SK-N-SH (cell line): ENCODE measurements at regions not wholly inside any gene's neighbourhood (a gene's known extent, or its start where the extent isn't known, plus 50 kb on each side); places are given as distances from the start of the nearest gene placed in this dataset.

Source experiments
- CTCF ChIA-PET: fragments of 300-600, 350-600 bp; formaldehyde crosslinking; extraction: SDS; loops from one replicate; lab custom pipeline; 2021; lab: Yijun Ruan, JAX
- POLR2A ChIA-PET: fragments of 350-600 bp; sonication (Branson Sonifier 250); formaldehyde crosslinking; extraction: SDS; loops from one replicate; lab custom pipeline; 2020; ENCODE audit warnings: antibody characterized with exemption, inconsistent platforms; lab: Yijun Ruan, JAX
- DNase-seq: peaks from one replicate; pipeline ENCODE4 v3.0.0; 2012
- H2AFZ ChIP-seq: fragments of 200-600 bp; sonication (generic); 2 replicates; pipeline ENCODE4 v1.8.1; 2016; ENCODE audit warnings: antibody characterized with exemption, mild to moderate bottlenecking, low read depth
- H3F3A ChIP-seq: fragments of 200-600 bp; sonication (generic); replicated peaks from 2 replicates; pipeline ENCODE3; 2016; ENCODE audit warnings: antibody characterized with exemption, mild to moderate bottlenecking; ENCODE audit not compliant: insufficient read depth
- H3K27ac ChIP-seq, 2 experiments: fragments of 200-500 bp in 1 of 2; fragments of 200-600 bp in 1 of 2; sonication (Bioruptor generic) in 1 of 2; sonication (generic), shearing (Covaris generic) in 1 of 2; 2 replicates each; pipeline versions ENCODE4 v1.5.1 to v1.6.1; 2014 to 2016; ENCODE audit warnings: low read depth in 2 of 2, inconsistent platforms in 1 of 2, low read length in 1 of 2, mild to moderate bottlenecking in 1 of 2, mixed read lengths in 1 of 2
- H3K27me3 ChIP-seq: fragments of 200-600 bp; sonication (generic), shearing (Covaris generic); 2 replicates; pipeline ENCODE4 v1.6.1; 2016; ENCODE audit warnings: mixed run types; ENCODE audit not compliant: insufficient read depth
- H3K36me3 ChIP-seq, 2 experiments: fragments of 200-500 bp in 1 of 2; fragments of 200-600 bp in 1 of 2; sonication (Bioruptor generic) in 1 of 2; sonication (generic) in 1 of 2; replicated peaks in 1 of 2; 2 replicates each; pipeline versions ENCODE3 to v1.5.1; 2014 to 2016; ENCODE audit warnings: low read length in 1 of 2, mild to moderate bottlenecking in 1 of 2; ENCODE audit not compliant: insufficient read depth in 2 of 2, control insufficient read depth in 1 of 2
- H3K4me1 ChIP-seq, 2 experiments: fragments of 200-500 bp in 1 of 2; fragments of 200-600 bp in 1 of 2; sonication (Bioruptor generic) in 1 of 2; sonication (generic), shearing (Covaris generic) in 1 of 2; 2 replicates each; pipeline versions ENCODE4 v1.5.1 to v1.6.1; 2014 to 2016; ENCODE audit warnings: low read depth in 1 of 2, low read length in 1 of 2, mixed run types in 1 of 2; ENCODE audit not compliant: insufficient read depth in 2 of 2, control insufficient read depth in 1 of 2
- H3K4me2 ChIP-seq: fragments of 200-600 bp; sonication (generic), shearing (Covaris generic); 2 replicates; pipeline ENCODE4 v1.6.1; 2017; ENCODE audit warnings: mixed run types
- H3K4me3 ChIP-seq, 2 experiments: fragments of 200-500 bp in 1 of 2; fragments of 200-600 bp in 1 of 2; sonication (Bioruptor generic) in 1 of 2; sonication (generic), shearing (Covaris generic) in 1 of 2; 2 replicates each; pipeline versions ENCODE4 v1.5.1 to v1.8.1; 2014 to 2016; ENCODE audit warnings: low read depth in 2 of 2, inconsistent platforms in 1 of 2, low read length in 1 of 2, mild to moderate bottlenecking in 1 of 2, mixed read lengths in 1 of 2, moderate library complexity in 1 of 2
- H3K79me2 ChIP-seq: fragments of 200-600 bp; sonication (generic); 2 replicates; pipeline ENCODE4 v1.8.1; 2017; ENCODE audit warnings: mild to moderate bottlenecking; ENCODE audit not compliant: insufficient read depth
- H3K9ac ChIP-seq: fragments of 200-600 bp; sonication (generic); 2 replicates; pipeline ENCODE4 v1.6.1; 2017; ENCODE audit warnings: mixed run types
- H3K9me2 ChIP-seq: fragments of 200-600 bp; sonication (generic); 2 replicates; pipeline ENCODE4 v1.6.1; 2017; ENCODE audit warnings: mixed run types
- H3K9me3 ChIP-seq: fragments of 200-600 bp; sonication (generic); 2 replicates; pipeline ENCODE4 v1.6.1; 2017; ENCODE audit warnings: mixed run types, mild to moderate bottlenecking, moderate library complexity
- H4K20me1 ChIP-seq: fragments of 200-600 bp; sonication (generic); 2 replicates; pipeline ENCODE4 v1.6.1; 2017; ENCODE audit warnings: mild to moderate bottlenecking, mixed run types; ENCODE audit not compliant: insufficient read depth
- ELF1 ChIP-seq: IDR thresholded peaks from 2 replicates; pipeline ENCODE4 v1.4.0; 2012
- EZH2phosphoT487 ChIP-seq: fragments of 200-600 bp; sonication (generic); IDR thresholded peaks from 2 replicates; pipeline ENCODE4 v1.6.1; 2017; ENCODE audit warnings: low read depth, mixed run types, mild to moderate bottlenecking, antibody characterized with exemption, moderate library complexity, borderline replicate concordance
- GATA2 ChIP-seq: sonication (generic); formaldehyde crosslinking; IDR thresholded peaks from 2 replicates; pipeline ENCODE4 v1.5.0; 2020; ENCODE audit warnings: mild to moderate bottlenecking, missing genetic modification reagents
- MXI1 ChIP-seq: IDR thresholded peaks from 2 replicates; pipeline ENCODE4 v1.6.1; 2012; ENCODE audit warnings: mild to moderate bottlenecking, low read depth, low read length, improper control_type of control experiment
- NRF1 ChIP-seq: IDR thresholded peaks from 2 replicates; pipeline ENCODE4 v1.6.1; 2012; ENCODE audit warnings: low read depth, mild to moderate bottlenecking, low read length
- POLR2AphosphoS5 ChIP-seq: IDR thresholded peaks from 2 replicates; pipeline ENCODE4 v1.6.1; 2012; ENCODE audit warnings: low read depth, low read length
- RCOR1 ChIP-seq: fragments of 150-350 bp; IDR thresholded peaks from 2 replicates; pipeline ENCODE4 v1.6.1; 2017; ENCODE audit warnings: antibody characterized with exemption, low read length
- TEAD4 ChIP-seq: IDR thresholded peaks from 2 replicates; pipeline ENCODE4 v1.4.0; 2012; ENCODE audit warnings: mild to moderate bottlenecking, borderline replicate concordance; ENCODE audit not compliant: insufficient read depth
- YY1 ChIP-seq: IDR thresholded peaks from 2 replicates; pipeline ENCODE4 v1.4.0; 2012; ENCODE audit warnings: low read depth, mild to moderate bottlenecking
- ZBTB33 ChIP-seq: IDR thresholded peaks from 2 replicates; pipeline ENCODE4 v1.4.0; 2012; ENCODE audit warnings: low read depth, borderline replicate concordance
- WGBS: methylation state at CpG from one replicate; pipeline ENCODE4 v1.1.6; 2017; ENCODE audit warnings: low lambda C conversion rate; 5-methylcytosine and 5-hydroxymethylcytosine counted together

- no peak for DNase-seq
- H3K4me3 ChIP-seq: no peak overlapping the region
- ChIA-PET CTCF (interaction anchor here (1.9 kb wide), 1 partner anchor 20 kb away, joined by 5 read pairs; no protein-coding TSS in a partner anchor), POLR2A (no interaction called here)
- no peaks in the 10 kb centered on the region for H3K27me3 ChIP-seq
- H4K20me1 ChIP-seq: no peaks in the 10 kb centered on the region
- no peak overlapping the region for H2AFZ ChIP-seq
- no peak overlapping the region for H3K4me2 ChIP-seq
- H3K27ac ChIP-seq: no peak overlapping the region
- no peak overlapping the region for H3K9ac ChIP-seq
- no peaks in the 10 kb centered on the region for H3K36me3 ChIP-seq
- WGBS: 0% methylated on average over 1 of the region's 1 CpG
- no peaks in the 10 kb centered on the region for H3K79me2 ChIP-seq
- no peaks in the 10 kb centered on the region for H3K9me3 ChIP-seq
- TF ChIP-seq YY1 (no peak), MXI1 (no peak), TEAD4 (no peak), POLR2AphosphoS5 (no peak), ZBTB33 (no peak), NRF1 (no peak), ELF1 (no peak)
- H3K9me2 ChIP-seq: no peaks in the 10 kb centered on the region
- H3F3A ChIP-seq: no peaks in the 10 kb centered on the region
- no peaks in the 10 kb centered on the region for H3K4me1 ChIP-seq
These were observed 949.3 kb downstream of the BCL11A start for GRCh38 chr2:59604123-59604522.

GRCh38 chr2:59594671-59595222 is 958.7 kb downstream of the BCL11A start:
- Histone ChIP-seq H4K20me1 (no peaks in the 10 kb centered on the region), H3K27me3 (no peaks in the 10 kb centered on the region), H2AFZ (no peak overlapping the region), H3K27ac (no peak overlapping the region), H3K4me2 (no peak overlapping the region), H3F3A (no peaks in the 10 kb centered on the region), H3K9me2 (no peaks in the 10 kb centered on the region), H3K4me1 (no peaks in the 10 kb centered on the region; a peak in 1 of 4 replicates), H3K9ac (no peak overlapping the region), H3K79me2 (no peaks in the 10 kb centered on the region), H3K9me3 (no peaks in the 10 kb centered on the region), H3K4me3 (no peak overlapping the region), H3K36me3 (no peaks in the 10 kb centered on the region)
- ChIA-PET POLR2A (no interaction called here), CTCF (no interaction called here)
- 46% methylated on average over 5 of the region's 5 CpGs for WGBS
- DNase-seq: no peak
- no peak for TF ChIP-seq ELF1
- TF ChIP-seq NRF1: no peak
- no peak for TF ChIP-seq TEAD4
- no peak for TF ChIP-seq EZH2phosphoT487
- no peak for TF ChIP-seq GATA2 (CRISPR knock-in tag)
- no peak for TF ChIP-seq RCOR1
- no peak for TF ChIP-seq ZBTB33
